ENCODE measurements at regions not wholly inside any gene's neighbourhood (a gene's known extent, or its start where the extent isn't known, plus 50 kb on each side); places are given as distances from the start of the nearest gene placed in this dataset.
"Not testable (repeated sequence)": the region's sequence is repeated elsewhere in the genome, so short reads cannot be mapped to it uniquely, and the experiment has no call there.

- DNase-seq = not testable (repeated sequence)
Measured at GRCh38 chr4:18688351-18688750, 666.8 kb upstream of the LCORL start.

DNA sequence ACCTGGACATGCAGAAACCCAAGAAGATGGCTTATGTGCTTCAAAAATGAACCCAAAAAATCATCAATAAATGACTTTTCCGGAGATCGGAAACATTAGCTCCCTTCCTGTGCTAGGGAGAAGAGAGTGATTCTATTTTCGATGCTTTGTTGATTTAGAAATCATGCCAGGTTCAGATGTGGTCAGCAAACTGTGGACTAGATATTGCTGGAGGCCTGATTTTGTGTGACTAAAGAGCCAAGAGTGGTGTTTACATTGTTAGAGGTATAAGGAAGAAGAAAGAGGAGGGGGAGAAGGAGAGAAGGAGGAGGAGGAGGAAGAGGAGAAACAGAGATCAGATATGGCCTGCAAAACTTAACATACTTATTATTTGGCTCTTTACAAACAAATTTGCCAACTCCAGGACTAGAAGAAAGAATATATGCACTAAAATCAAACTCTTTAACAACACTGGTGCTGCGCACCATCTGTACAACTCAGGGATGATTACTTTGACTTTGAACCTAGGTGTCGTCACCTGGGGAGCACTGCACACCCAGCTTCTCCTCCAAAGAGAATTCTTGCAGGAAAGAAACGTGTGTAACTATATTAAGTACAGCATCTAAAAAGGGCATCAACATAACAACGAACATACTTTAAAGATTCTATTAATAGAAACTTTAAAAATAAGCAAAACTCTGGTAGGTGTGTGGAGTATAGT lies 664.9 kb upstream of the LCORL start:
- no peak for DNase-seq

- DNase-seq = no peak
Measured at GRCh38 chr4:18684932-18685331, 663.4 kb upstream of the LCORL start.

- DNase-seq = no peak
Measured at GRCh38 chr4:18676526-18676915, 655.0 kb upstream of the LCORL start.

GRCh38 chr4:18675586-18676525 lies 654.3 kb upstream of the LCORL start:
- DNase-seq = no peak

DNA sequence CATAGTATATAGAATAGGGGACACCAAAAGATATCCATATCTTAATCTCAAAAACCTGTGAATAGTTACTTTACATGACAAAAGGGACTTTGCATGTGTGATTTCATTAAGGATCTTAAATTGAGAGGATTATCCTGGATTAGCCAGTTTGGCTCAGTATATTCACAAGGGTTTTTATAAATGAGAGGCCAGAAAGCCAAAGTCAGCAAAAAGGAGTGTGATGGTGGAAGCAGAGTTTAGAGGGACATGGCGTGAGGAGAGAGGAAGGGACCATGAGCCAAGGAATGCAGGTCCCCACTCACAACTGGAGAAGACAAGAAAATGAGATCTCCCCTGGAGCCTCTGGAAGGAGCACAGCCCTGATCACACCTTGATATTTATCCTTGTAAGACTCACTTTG lies 648.5 kb upstream of the LCORL start:
- DNase-seq = no peak

DNA sequence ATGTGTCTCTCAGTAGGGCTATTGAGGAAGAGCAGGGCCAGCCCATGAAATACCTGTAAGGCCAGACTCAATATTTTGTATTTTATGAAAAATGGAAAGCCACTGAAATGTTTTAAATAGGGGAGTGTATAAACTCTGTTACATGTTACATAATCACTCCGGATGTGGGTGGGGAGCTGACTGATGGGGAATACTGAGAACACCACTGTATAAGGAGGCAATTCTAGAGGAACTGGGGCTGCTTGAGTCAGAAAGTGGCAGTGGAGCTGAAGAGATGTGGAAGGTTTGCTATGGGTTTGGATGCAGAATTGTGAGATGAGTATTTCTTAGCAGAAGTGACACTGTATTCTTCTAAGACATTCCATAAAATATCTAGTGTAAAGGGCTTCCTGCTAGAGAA lies 647.8 kb upstream of the LCORL start:
- no peak for DNase-seq

DNA sequence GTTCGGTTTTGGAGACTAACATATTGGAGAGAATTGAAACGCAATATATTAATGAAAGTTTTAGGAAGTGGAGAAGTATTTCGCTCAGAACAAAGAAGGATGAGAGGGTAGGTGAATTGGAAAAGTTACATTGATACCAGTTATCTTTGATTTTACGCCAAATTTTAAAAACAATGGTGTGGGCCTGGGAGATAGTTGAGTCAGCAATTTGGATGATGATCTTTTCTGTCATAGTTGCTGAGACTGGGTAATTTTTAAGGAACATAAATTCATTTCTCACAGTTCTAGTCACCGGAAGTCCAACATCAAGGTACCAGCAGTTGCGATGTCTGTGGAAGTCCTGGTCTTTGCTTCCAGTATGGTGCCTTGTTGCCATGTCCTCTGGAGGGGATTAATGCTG lies 644.8 kb upstream of the LCORL start:
- DNase-seq = no peak

DNA sequence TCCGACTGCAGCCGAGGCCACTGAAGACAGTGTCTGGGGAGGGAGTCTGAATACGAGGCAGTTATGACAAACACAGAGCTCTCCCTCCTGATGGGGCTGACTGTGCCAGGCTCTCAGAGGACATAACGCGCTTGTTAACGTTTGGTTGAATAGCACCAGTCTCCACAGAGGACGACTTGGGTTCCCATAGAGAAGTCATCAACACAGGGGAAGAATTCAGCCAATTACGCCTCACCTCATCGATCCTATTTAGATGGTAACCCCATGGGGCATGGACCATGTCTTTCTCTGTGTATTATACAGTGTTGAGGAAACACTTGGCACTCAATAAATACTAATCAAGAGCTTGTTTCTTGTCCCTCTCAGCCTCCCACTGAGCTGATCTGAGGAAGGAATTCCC lies 642.6 kb upstream of the LCORL start:
- DNase-seq = no peak

GRCh38 chr4:18645351-18645750 lies 623.8 kb upstream of the LCORL start:
- DNase-seq = no peak

- no peak for DNase-seq
Measured at GRCh38 chr4:18641334-18641733, 619.8 kb upstream of the LCORL start.

DNA sequence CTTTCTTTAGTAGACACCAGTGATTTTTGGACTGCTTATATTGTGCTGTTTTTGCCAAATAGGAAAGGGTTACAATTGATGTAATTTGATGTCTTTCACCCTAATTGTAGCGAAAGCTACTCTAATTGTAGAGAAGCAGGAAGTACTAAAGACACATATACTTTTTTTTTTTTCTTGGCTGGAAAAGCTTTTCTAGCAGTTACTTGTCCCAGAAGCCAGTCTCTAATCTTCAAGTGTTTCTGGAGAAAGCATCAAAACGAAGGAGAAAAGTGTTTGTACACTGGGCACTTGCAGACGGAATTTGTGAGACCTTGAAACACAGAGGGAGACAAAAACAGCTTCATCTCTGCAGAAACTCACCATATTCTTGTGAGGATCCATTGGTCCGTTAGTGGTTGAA lies 616.5 kb upstream of the LCORL start:
- no peak for DNase-seq

DNA sequence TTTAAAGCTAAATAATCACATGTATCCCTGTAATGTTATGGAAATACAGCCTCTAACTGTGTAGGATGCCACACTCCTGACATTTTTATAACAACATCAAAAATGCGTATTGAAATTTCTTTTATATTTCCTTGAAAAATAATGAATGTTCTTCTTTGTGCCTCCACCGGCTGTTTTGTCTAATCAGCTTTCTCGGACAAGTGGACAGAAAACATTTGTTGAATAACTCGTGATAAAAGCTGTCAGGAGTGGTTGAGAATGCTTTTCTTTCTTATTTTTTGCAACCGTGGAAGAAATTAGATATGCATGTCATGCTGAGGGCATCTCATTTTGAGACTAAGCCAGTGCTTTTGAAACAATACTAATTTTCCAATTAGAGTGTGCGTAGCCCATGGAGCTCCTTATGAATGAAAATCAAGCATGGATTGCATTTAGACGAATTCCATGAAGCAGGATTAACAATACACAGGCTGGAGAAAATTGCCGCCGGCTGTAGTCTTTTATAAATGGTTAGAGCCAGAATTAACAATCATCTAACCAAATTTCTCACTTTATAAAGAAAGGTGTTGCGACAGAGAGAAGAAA lies 614.5 kb upstream of the LCORL start:
- DNase-seq = no peak

DNA sequence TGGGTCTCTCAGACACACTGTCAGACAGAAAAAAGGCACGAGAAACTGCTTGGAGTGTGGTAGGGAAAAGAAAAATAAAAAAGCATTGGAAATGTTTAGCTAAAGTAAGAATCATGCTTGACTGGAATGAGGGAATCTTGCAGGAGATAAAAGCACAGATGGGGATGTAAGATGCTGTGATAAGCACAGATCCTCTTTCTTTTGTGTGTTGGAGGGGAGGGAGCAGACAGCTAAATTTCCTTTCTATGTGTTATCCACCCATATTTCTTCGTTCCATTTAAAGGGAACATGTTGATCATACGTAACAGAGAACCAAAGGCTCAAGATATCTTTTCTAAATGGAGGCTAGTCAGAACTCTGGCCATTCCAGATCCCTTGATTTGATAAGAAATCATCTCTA lies 614.0 kb upstream of the LCORL start:
- no peak for DNase-seq

DNA sequence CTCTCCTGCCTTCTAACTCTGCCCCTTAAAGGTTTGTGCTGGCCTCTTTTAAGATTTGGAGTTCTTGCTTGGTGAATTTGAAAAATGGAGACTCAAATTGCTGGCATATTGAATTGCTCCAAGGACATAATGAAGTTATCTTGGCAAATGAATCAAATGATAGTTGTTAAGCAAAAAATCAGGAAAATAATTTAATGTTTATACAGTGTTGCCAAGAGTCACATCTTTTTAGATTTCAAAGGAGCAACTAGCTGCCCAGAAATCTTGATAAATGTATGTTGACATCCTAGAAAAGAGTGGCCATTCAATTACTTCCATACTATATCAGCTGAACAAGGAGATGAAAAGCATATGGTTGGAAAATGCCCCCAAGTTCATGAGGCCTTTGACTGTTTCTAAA lies 610.0 kb upstream of the LCORL start:
- no peak for DNase-seq

- DNase-seq = no peak
Measured at GRCh38 chr4:18630218-18631110, 608.9 kb upstream of the LCORL start.

DNA sequence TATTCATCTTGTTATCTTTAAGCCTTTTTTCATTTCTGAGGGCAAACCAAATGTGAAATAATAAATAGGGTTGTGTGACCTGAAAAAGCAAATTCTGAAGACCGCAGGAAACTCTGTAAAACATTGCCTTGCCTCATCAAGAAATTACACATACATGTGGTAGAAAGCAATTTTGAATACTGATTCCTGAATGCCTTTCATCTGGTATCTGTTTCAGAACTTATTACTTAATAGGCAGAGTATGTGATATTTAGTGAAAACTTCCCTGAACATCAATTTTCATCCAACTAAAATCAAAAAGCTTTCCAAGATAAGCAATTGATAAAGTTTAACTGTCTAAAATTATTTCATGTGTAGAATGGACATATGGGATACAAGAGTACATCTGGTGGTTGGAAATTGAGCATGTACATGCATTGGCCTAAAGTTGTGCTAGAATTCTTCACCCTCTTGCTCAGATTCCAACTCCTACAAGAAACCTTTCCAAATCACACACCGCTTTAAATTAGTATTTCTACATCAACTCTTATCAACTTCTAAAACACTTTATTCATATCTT lies 606.0 kb upstream of the LCORL start:
- DNase-seq = no peak

- DNase-seq = no peak
Measured at GRCh38 chr4:18626996-18627395, 605.4 kb upstream of the LCORL start.

DNA sequence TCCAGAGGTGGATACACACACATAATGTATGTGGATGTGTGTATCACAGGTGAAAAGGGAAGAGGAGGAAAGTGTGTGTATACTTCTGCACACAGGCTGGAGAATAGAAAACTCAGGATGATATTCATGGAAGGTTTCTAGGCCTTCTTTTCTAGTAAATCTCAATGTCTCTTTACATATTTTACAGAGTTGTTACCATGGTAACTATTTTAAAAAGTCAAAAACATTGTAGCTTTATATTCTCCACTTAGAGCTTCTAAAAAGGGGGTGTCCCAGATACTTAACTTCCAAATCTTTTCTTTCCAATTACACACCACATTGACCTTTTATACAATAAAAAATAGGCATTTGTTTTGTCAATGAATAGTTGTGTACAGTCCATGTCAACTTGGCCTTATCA lies 604.8 kb upstream of the LCORL start:
- DNase-seq = no peak

GRCh38 chr4:18621186-18621585 lies 599.6 kb upstream of the LCORL start:
- no peak for DNase-seq

GRCh38 chr4:18616720-18617119 lies 595.2 kb upstream of the LCORL start:
- DNase-seq = no peak

- DNase-seq = no peak
Measured at GRCh38 chr4:18611026-18611425, 589.5 kb upstream of the LCORL start.

Measured in stimulated activated CD4-positive, alpha-beta T cell treated with anti-CD3 and anti-CD28 coated beads, Interleukin-1b, Interleukin-23, amount 100 ng/mL, for 48 hours (primary cell).